ENCODE measurements at regions not wholly inside any gene's neighbourhood (a gene's known extent, or its start where the extent isn't known, plus 50 kb on each side); places are given as distances from the start of the nearest gene placed in this dataset.
A peak's percentile ranks its signal among the peaks of the same experiment; 100 is the strongest.

GRCh38 chr11:95367726-95368125 is 136.7 kb upstream of the SESN3 start:
- no peaks in the 10 kb centered on the region for H3K27me3 ChIP-seq (replicated peaks in 1 of 7)
- TF ChIP-seq POLR2AphosphoS5 (IDR thresholded peaks at IDR 0.05), result no peak
- no peak for TF ChIP-seq POLR2A (IDR thresholded peaks at IDR 0.05)
- TF ChIP-seq, protein P1, sequence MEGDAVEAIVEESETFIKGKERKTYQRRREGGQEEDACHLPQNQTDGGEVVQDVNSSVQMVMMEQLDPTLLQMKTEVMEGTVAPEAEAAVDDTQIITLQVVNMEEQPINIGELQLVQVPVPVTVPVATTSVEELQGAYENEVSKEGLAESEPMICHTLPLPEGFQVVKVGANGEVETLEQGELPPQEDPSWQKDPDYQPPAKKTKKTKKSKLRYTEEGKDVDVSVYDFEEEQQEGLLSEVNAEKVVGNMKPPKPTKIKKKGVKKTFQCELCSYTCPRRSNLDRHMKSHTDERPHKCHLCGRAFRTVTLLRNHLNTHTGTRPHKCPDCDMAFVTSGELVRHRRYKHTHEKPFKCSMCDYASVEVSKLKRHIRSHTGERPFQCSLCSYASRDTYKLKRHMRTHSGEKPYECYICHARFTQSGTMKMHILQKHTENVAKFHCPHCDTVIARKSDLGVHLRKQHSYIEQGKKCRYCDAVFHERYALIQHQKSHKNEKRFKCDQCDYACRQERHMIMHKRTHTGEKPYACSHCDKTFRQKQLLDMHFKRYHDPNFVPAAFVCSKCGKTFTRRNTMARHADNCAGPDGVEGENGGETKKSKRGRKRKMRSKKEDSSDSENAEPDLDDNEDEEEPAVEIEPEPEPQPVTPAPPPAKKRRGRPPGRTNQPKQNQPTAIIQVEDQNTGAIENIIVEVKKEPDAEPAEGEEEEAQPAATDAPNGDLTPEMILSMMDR (IDR thresholded peaks at IDR 0.05 in 8 of 11, conservative IDR thresholded peaks at IDR 0.05 in 3 of 11), result no peak
- H3K27ac ChIP-seq, result no peak overlapping the region
- intact Hi-C loops (cut with DNase I; ENCODE audit: low total_unique reads), result no loop called here
- 46 to 72% (median 71%) methylated on average over 4 of the region's 4 CpGs for WGBS, 5 donors
- no peaks in the 10 kb centered on the region for H3K9me3 ChIP-seq
- H3K4me1 ChIP-seq, result peaks cover 0 to 32% (median 7%) of the 10 kb centered on the region in 6 donors
- no peak overlapping the region for H3K4me3 ChIP-seq
- no peaks in the 10 kb centered on the region for H3K36me3 ChIP-seq
- no peak for DNase-seq

GRCh38 chr11:95365348-95365747 is 134.3 kb upstream of the SESN3 start:
- Histone ChIP-seq H3K4me3 (no peak overlapping the region), H3K36me3 (no peaks in the 10 kb centered on the region), H3K4me1 (peaks cover 0 to 37% (median 5%) of the 10 kb centered on the region in 6 donors), H3K9me3 (no peaks in the 10 kb centered on the region), H3K27me3 (replicated peaks in 1 of 7) (no peaks in the 10 kb centered on the region), H3K27ac (no peak overlapping the region)
- no peak for TF ChIP-seq POLR2A (IDR thresholded peaks at IDR 0.05)
- TF ChIP-seq POLR2AphosphoS5 (IDR thresholded peaks at IDR 0.05), result no peak
- TF ChIP-seq, protein P1 (IDR thresholded peaks at IDR 0.05 in 8 of 11, conservative IDR thresholded peaks at IDR 0.05 in 3 of 11), result peak in 1 of 11 experiments; percentile 14
- intact Hi-C loops (cut with DNase I; ENCODE audit: low total_unique reads), result no loop called here
- no peak for DNase-seq
- WGBS, 5 donors, result 33 to 52% (median 42%) methylated on average over 3 of the region's 3 CpGs

- WGBS, 5 donors, result 79 to 96% (median 83%) methylated on average over 4 of the region's 4 CpGs
- Histone ChIP-seq H3K4me3 (no peak overlapping the region), H3K27me3 (replicated peaks in 1 of 7) (no peaks in the 10 kb centered on the region), H3K36me3 (no peaks in the 10 kb centered on the region), H3K27ac (no peak overlapping the region), H3K9me3 (no peaks in the 10 kb centered on the region), H3K4me1 (peaks cover 0 to 43% (median 9%) of the 10 kb centered on the region in 6 donors)
- no peak for DNase-seq
- no peak for TF ChIP-seq POLR2A (IDR thresholded peaks at IDR 0.05)
- TF ChIP-seq, protein P1 (IDR thresholded peaks at IDR 0.05 in 8 of 11, conservative IDR thresholded peaks at IDR 0.05 in 3 of 11), result no peak
- TF ChIP-seq POLR2AphosphoS5 (IDR thresholded peaks at IDR 0.05), result no peak
- intact Hi-C loops (cut with DNase I; ENCODE audit: low total_unique reads), result no loop called here
Observed at GRCh38 chr11:95364324-95365295, 133.6 kb upstream of the SESN3 start.

GRCh38 chr11:95363708-95364107 is 132.7 kb upstream of the SESN3 start:
- Histone ChIP-seq H3K36me3 (no peaks in the 10 kb centered on the region), H3K9me3 (no peaks in the 10 kb centered on the region), H3K4me3 (no peak overlapping the region), H3K27ac (no peak overlapping the region), H3K4me1 (peaks cover 0 to 43% (median 9%) of the 10 kb centered on the region in 6 donors), H3K27me3 (replicated peaks in 1 of 7) (no peaks in the 10 kb centered on the region)
- TF ChIP-seq, protein P1 (IDR thresholded peaks at IDR 0.05 in 8 of 11, conservative IDR thresholded peaks at IDR 0.05 in 3 of 11), result no peak
- no peak for TF ChIP-seq POLR2A (IDR thresholded peaks at IDR 0.05)
- no peak for TF ChIP-seq POLR2AphosphoS5 (IDR thresholded peaks at IDR 0.05)
- 81 to 89% (median 85%) methylated on average over 8 of the region's 8 CpGs for WGBS, 5 donors
- DNase-seq, result no peak
- intact Hi-C loops (cut with DNase I; ENCODE audit: low total_unique reads), result no loop called here

Data from spleen (tissue), 11 donors.